ENCODE measurements at regions not wholly inside any gene's neighbourhood (a gene's known extent, or its start where the extent isn't known, plus 50 kb on each side); places are given as distances from the start of the nearest gene placed in this dataset.

DNA sequence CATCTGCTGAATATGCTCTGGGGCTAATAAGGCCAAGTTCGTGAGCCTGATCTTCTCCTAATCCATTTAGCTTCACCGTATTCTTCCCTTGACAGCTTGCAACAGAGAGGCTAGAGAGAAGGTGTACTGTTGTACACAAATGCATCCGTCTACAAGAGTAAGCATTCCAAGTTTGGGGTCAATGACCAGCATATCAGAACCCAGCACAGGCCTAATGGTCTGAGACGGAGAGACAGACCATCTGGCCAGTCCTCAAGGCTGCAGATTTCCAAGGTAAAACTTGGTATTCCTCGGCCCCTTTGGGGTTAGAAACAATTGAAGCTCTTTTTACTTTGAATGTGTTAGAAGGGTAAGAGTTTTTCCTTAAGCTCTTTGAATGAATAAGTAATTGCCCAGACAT lies 481.2 kb upstream of the KLF4 start:
- no peak for DNase-seq

DNA sequence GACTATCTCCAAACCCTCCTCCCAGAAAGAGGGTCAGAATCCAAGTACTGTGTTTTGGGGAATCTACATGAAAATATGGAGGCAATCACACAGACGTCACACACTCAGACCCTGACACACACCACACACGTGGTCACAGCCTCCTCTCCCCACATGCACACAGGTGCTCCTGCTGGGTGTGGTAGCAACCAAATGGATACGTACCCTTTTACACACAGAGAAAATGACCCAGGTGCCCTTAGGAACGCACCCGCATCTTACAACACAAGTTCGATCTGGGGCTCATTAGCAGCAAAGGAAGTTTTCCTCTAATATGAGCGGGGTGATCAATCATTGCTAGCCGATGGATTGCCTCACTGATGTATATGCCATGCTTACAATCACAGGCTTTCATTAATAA lies 480.2 kb upstream of the KLF4 start:
- DNase-seq = no peak

DNA sequence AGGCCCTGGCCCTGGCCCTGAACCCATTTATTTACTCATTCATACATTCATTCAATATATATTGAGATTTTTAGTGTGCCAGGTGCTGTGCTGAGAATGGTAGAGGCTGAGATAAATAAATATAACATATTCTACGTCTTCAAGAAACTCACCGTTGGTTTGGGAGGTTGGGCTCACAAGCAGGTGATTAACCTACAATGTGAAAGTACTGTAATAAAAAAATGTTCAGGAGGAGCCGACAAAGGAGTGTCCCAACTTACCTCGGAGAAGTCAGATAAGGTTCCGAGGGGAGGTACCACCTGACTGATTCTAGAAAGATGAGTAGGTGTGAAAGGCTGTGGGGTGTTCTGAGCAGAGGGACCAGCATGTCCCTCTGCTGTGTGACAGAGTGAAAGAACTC lies 479.6 kb upstream of the KLF4 start:
- DNase-seq = no peak

DNA sequence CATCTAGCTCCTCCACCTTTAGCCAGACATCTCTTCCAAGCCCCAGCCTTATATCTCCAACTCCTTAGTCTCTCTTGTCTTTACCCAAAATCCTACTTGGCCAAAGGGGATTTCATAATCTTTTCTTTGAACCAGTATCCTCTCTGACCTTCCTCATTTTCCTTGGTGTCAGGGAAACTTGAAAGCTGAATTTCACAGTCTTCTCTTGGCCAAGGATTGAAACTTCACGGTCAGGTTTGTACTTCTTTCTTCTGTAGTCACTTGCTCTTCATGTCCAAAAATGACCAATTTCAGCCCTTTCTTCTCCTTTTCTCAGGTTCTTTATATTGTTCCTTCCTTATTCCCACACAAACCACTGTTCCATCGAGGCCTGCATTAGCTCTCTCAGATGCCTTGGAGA lies 473.7 kb upstream of the KLF4 start:
- DNase-seq = no peak

DNA sequence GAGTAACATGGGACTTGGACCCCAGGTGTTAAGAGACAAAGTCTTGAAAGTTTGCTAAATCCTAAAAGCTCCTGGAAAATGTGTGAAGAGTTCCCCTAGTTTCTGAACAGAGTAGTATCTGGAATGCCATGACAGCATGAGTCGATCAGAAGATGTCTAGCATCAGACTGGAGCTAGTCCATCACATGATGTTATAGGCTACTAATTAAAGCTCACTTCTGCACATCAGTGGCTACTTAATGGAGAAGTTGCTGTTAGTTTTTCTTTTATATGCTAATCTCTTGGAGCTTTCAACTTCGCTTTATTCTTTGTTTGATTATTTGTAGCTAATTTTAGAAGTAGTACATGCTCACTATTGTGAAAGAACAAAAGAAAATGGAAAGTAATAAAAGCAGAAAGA lies 471.3 kb upstream of the KLF4 start:
- no peak for DNase-seq

DNA sequence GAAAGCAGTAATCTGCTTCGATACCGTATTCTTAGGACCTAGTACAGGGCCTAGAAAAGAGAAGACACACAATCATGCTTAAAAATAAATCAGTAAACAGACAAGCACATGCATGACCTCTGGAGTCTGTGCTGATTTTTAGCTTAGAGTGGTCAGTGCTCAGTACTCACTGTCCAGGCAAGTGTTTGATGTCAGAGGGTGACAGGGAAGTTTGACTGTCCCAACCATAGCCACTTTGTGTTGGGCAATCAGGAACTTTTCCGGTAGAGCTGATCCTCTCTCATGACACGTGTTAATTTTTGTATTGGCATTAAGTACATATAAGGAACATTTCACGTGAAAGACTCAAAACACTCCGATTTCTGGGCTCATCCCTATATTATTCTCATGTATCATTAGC lies 464.7 kb upstream of the KLF4 start:
- no peak for DNase-seq

DNA sequence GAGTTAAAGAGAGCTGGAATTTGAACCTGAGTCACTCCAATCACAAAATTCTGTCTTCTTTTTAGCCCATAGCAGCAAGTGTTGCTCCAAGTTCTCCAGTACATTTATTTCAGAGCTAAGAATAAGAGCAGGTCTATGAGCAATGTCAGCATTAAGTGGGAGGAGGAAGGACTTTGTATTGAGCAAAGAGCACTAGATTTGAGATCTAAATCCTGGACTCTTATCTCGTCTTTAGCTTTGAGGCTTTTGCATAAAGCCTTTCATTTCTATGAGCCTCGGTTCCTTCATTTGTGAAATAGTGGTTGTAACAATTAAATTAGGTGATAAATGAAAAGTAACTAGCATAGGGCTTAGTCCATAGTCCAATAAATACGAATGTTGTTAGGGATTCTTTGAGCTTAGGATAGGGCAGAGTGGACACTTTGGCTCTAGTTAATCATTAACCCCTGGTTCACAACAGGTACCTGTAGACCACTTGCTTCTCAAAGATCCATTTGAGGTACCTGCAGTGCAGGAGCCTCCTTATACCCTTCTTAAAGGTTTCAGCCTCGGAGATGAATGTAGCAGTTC lies 464.1 kb upstream of the KLF4 start:
- no peak for DNase-seq

DNA sequence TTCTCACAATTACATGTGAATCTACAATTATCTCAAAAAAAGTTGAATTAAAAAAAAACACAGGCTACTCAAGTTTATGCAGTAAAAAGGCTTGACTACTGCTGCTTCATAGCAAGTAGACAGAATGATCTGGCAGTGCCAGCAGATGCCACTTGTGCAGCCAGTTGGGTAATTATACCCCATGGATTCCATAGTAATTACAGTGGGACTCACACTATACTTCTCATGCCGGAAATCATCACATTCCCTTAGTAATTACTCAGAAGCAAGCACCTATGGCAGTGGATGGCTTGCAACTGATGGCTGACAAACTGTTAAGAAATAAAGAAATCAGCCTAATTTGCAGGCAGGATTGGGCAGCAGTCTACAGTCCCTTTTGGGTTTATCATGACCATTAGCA lies 463.2 kb upstream of the KLF4 start:
- DNase-seq = no peak

DNA sequence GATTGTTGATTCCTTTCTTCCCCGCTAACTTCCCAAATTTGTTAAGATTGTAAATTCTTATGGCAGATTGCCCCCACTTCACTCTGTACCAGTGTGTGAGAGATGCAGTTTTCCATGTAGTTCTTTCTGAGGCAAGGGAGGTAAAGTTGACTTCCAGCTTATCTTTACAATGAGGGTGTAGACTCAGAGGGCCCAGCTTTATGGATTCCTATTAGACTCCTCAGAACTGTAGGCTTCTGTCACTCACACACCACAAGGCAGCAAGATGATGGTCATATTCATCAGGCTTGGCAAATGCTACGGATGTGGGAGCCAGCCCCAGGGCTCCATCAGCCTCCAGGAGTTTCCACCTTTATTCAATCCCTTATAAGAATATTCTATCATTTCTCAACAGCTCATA lies 461.9 kb upstream of the KLF4 start:
- no peak for DNase-seq

DNA sequence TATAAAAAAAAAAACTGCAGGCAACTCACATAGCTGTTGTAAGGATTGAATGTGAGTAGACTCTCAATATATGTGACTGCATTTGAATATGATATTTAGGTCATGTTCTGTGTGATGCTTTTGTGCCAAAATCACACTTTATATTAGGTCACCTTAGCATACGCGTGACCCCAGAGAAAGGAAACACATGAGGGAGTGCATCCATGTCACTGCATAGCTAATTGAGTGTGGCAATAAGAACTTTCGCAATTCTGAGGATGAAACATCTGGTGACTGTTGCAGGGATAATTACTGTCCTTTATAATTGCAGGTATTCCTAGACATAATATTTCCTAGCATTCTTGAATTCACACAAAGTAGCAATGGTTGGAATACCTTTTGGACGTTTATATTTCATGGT lies 459.5 kb upstream of the KLF4 start:
- DNase-seq = peak; percentile 4 to 5

DNA sequence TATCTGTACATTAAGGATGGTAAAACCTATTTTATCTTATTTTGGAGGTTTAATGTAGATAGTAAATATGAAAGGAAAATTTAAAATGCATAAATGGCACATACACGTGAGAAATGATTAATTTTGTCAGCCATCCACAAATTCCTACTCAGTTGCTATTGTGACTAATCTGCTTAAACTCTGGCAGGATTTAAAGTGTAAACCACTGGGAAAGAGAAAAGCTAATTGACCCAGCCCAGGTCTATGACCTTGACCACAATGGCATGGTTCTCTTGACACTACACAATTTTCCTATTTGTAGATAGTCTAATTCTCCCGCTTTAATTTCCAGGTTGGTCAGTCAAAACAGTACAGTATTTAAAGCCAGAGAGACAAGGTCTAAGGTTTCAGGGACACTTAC lies 459.0 kb upstream of the KLF4 start:
- DNase-seq = no peak

DNA sequence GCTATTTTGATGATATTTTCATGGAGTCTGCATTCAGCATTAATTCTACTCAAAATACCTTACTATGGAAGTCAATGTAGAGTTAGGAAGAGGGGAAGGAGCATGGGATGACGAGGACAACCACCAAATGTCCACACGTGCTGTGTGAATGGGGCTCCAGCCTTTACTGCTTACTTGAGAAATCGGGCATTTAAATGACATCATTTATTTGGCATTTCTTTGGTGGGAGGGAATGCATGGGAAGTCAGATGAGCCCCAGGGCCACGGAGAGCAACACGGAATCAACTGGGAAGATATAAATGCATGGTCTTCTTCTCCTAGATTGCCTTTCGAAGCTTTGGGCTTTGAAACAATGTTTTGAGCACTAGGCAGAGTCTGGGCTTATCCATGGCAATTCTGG lies 458.5 kb upstream of the KLF4 start:
- no peak for DNase-seq

DNA sequence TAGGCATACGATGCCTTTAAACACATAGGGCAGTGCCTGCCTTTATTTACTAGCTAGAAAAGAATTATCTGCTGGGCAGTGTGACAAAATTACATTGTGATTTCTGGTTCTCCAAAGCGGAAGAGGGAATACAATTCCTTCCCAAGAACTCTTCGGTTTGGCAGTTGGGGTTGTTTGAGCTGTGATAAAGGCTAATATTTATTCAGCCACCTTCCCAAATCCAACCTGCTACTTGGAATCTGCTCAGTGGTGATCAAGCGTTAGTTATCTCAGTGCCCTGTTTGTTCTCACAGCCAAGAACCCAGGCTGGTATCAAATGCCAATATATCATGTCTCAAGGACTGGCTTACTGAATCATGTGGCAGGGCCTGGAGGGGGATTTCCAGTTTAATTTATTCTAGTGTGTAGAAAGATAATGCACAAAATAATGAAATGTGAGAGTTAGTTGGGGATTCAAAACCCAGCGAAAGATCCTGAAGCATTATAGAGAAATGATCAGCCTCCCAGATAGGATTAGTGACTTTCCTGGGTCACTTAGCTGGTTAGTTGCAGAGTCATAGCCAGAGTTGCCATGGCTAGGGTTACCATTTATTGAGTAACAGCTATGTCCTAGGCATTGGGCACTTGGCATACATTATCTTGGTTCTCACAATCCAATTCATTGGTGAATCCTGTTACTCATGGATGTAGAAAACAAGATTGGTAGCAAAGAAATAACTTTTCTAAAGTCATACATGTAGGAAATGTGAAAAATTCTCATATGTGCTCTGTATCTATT lies 457.0 kb upstream of the KLF4 start:
- DNase-seq = no peak

DNA sequence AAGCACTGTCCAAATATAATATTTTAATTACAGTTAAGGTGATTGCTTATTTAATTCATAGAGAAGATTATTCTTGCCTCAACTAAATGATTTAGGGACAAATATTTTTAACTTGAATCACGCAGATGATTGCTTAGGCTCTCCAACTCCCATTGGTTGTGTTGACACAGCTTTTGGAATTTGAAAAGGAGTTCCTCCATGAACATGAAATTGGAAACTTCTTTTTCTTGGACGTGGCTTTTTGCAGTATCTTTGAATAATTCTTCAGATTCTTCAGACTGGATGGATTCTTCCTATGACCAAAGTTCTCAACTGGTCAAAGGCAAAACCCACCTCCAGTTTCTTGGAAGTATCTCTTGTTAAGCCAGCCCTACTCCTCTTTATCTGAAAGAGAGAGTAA lies 456.4 kb upstream of the KLF4 start:
- no peak for DNase-seq

DNA sequence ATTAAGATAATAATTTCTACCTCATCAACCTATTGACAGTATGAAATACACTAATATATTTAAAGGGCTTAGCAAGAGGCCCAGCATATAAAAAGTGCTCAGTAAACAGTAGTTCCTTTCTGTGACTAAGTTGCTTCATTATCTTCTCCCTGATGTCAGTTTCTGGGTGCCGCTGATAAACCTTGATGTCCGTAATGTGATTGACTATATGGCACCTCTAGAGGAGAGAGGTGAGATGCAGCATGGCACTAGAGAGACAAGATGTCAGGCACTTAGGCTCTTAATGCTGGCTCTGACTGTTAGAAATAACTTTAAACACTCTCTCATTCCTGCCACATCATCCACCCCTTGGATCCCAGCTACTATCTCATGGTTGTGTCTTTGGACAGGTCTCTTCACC lies 455.9 kb upstream of the KLF4 start:
- no peak for DNase-seq

DNA sequence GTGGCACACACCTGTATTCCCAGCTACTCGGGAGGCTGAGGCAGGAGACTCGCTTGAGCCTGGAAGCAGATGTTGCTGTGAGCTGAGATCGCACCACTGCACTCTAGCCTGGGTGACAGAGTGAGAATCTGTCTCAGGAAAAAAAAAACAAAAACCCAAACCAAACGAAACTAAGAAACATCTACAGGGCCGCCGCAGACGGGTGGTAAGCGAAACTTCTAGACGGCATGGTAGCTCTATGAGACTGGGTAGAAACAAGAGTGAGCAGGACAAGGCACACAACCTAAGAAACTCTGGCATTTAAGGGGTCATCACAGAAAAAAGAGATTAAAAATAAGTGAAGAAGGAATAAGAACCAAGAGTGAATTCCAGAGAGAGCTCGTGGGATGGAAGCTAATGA lies 454.8 kb upstream of the KLF4 start:
- no peak for DNase-seq

DNA sequence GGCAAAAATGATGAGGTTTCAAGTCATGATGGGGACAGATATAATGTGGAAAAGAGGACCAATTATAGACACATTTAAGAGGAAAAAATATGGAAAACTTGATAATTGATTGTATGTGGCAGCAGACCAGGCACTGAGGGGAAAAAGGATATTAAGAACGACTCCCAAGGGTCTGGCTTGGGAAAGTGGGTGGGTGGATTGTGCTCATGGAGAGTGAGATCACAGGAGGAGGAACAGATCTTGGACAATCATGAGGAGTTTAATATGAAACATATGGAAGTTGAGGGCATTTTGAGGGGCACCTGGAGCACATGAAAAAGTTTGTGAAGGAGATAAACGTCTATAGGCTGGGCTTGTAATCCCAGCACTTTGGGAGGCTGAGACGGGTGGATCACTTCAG lies 454.3 kb upstream of the KLF4 start:
- no peak for DNase-seq

DNA sequence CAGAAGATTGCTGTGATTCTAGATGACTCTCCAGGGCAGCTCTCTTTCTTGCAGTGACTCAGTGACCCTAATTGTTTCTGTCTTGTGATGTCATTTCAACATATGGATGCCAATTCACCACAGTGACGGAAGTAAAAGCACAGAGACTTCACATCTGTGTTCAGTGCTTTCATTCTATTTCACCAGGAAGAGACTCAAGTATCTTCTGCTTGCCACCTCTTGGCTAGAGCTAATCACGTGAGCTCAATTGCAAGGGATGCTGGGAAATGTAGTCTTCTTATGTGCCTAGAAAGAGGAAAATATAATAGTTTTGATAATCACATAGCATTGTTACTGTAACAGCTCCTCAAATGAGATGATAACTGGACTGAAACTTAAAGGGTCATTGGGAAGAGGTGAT lies 453.3 kb upstream of the KLF4 start:
- no peak for DNase-seq

DNA sequence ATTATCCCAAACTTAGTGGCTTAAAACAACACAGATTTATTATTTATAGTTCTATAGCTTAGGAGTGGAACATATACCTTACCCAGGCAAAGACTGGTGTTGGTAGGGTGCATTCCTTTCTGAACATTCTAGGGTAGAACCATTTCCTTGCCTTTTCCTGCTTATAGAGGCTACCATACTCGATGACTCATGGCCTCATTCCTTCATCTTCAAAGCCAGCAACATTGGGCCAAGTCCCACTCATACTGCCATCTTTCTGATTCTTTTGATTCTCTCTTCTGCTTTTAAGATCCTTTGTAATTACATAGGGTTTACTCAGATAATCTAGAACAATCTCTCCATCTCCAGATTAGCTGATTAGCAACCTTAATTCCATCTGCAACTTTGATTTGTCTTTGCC lies 452.7 kb upstream of the KLF4 start:
- no peak for DNase-seq

DNA sequence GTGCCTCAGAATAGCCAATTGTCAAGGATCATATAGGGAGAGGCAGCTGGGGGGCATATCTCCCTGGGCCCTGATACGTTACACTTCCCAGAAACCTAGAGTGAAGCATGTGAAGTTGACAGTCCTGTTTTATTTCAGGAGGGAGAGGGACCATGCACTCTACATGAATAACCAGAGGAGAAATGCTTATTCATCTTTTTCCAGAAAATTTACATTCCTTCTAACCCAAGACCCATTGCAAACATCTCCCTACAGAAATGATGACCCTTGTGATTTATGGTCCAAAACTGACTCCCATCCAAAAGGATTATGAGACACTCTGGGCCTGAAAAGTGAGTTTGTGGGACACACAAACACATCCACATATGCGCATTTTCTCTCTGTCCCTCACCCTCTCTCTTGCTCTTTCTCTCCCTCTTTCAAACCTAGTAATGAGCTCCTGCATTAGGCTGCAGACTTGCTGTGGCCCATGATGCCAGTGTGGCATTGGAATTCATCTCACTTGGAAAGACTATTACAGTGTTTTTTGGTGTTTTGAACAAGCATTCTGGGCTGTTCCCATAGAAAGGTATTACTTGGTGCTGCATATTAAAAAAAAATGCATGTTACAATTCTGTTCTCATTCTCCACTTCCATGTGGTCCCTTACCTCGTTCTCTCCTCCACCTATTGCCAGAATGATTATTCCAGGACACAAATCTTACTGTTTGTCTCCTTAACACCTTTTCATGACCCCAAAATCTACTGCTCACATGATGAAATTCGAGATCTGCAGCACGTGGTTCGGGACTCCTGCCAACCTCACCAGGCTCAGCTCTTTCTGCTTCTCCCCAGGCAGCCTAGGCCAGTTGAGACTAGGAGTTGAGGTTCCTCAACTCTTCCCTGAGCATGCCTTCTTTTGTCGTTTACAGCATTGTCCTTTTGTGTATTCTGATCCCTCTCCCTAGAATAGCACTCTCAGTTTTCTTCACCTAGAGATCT lies 451.3 kb upstream of the KLF4 start:
- no peak for DNase-seq

DNA sequence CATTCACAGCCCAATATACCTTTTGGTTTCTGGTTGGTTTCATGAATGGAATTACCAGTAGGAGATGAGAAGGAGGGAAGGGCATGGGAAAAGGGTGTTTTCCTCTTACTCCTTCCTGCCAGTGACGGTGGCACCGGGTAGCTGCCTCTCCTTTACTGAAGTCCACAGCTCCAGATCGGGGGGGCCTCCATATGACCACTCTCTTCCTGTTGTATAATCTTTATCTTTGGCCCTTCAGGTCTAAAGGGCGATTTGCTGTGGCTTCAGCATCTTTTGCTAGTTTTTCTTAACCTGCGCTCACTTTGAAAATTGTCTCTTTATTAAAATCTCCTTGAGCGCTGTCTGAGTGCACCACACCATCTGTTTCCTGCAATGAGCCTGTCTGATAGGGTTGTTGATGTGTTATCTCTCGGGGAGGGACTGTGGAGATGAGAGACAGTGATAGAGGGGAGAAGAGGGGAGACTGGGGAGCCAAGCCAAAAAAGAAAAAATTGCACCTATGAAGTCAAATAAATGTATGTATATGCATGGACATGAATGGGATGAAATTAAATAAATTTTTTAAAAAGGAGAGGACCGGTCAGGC lies 449.3 kb upstream of the KLF4 start:
- DNase-seq = peak; percentile 4 to 16

DNA sequence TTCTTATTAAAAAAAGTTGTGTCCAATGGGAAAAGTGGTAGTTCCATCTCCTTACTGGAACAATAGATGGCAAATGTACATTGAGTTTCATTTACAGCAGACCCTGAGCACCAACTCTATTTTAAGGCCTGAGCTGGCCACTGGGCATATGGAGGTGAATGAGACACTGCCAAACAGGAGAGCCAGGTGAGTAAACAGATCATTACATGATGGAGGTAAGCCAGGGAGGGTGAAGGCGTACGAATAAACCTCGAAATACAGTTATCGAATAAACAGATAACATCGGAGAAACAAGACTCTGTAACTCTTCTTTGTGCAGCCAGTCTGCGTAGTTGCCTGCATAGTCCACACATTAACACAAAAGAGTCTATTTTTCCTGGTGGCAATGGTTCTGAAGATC lies 446.4 kb upstream of the KLF4 start:
- DNase-seq = no peak

DNA sequence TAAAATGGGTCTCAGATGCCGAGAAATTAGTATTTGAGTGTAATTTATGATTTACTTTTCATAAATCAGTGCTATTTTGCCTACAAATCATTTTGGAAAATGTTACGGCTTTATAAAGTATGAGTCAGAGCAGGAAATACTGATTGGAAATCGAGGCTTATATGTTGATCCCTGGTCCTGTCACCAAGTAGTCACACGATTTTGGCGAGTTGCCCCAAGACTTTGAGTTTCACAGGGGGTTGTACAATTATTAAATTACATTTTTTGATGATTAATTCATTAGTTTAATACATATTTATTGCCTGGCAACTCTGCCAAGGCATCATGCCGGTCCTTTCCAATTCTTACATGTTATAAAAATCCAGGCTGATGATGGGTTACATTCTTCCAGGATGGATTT lies 443.9 kb upstream of the KLF4 start:
- DNase-seq = no peak

DNA sequence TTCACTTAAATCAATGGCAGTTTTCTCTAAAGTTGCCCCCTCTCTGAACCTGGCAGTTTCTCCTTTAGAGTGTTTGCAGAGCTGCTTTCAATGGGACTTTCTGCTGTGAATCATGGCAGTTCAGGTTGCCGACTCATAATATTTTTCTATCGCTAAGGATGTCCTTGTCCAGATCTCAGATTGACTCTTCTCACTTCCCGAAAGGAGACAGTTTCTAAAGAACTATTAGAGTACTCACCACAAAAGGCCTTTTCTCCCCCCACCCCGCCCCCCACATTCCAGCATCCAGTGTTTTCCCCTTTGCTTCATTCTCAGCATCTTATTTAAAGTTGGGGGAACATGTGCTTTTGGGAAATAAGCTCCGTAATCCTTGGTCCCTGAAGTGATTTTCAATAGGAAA lies 443.5 kb upstream of the KLF4 start:
- no peak for DNase-seq

Data from Kasumi-1 (cell line).